Testis (tissue), 2 donors: ENCODE measurements at regions not wholly inside any gene's neighbourhood (a gene's known extent, or its start where the extent isn't known, plus 50 kb on each side); places are given as distances from the start of the nearest gene placed in this dataset.

Experiments used
- CTCF ChIP-seq, 3 experiments: fragments of 450-650 bp in 2 of 3; fragments of 200-600 bp in 1 of 3; sonication (generic) in 1 of 3; IDR thresholded peaks; one replicate each; pipeline ENCODE4 v1.5.1; 2016 to 2019; ENCODE audit warnings: antibody characterized with exemption in 3 of 3, mild to moderate bottlenecking in 2 of 3, moderate library complexity in 1 of 3
- POLR2A ChIP-seq: fragments of 450-650 bp; IDR thresholded peaks from one replicate; pipeline ENCODE4 v1.6.1; 2017; ENCODE audit warnings: antibody characterized with exemption, mild to moderate bottlenecking, moderate library complexity

GRCh38 chr11:134956450-134957210 lies 544.6 kb upstream of the B3GAT1 start:
- TF ChIP-seq CTCF (IDR thresholded peaks at IDR 0.05) (no peak), POLR2A (no peak)
